Smooth muscle cell (in vitro differentiated cells): ENCODE measurements at regions not wholly inside any gene's neighbourhood (a gene's known extent, or its start where the extent isn't known, plus 50 kb on each side); places are given as distances from the start of the nearest gene placed in this dataset.

Source experiments
- DNase-seq: peaks from one replicate; lab custom pipeline; 2025; ENCODE audit not compliant: unreplicated experiment; lab: John Stamatoyannopoulos, UW
- H2AFZ ChIP-seq: fragments of 200-600 bp; sonication (generic); 2 replicates; pipeline ENCODE4 v1.6.0; 2016; ENCODE audit warnings: antibody characterized with exemption, low read depth, mild to moderate bottlenecking
- H3F3A ChIP-seq: fragments of 200-600 bp; sonication (generic); 2 replicates; pipeline ENCODE4 v1.6.0; 2017; ENCODE audit warnings: antibody characterized with exemption, low read depth
- H3K27ac ChIP-seq: fragments of 200-600 bp; sonication (generic); 2 replicates; pipeline ENCODE4 v1.5.1; 2016; ENCODE audit warnings: low read depth, mild to moderate bottlenecking
- H3K27me3 ChIP-seq: fragments of 200-600 bp; sonication (generic); 2 replicates; pipeline ENCODE4 v1.6.1; 2016; ENCODE audit warnings: low read depth, mild to moderate bottlenecking
- H3K36me3 ChIP-seq: fragments of 200-600 bp; sonication (generic); 2 replicates; pipeline ENCODE4 v1.5.1; 2016; ENCODE audit warnings: low read depth
- H3K4me1 ChIP-seq: fragments of 200-600 bp; sonication (generic); 2 replicates; pipeline ENCODE4 v1.5.1; 2016; ENCODE audit warnings: low read depth
- H3K4me2 ChIP-seq: fragments of 200-600 bp; sonication (generic); 2 replicates; pipeline ENCODE4 v1.6.0; 2016; ENCODE audit warnings: mild to moderate bottlenecking
- H3K4me3 ChIP-seq: fragments of 200-600 bp; sonication (generic); 2 replicates; pipeline ENCODE4 v1.5.1; 2016; ENCODE audit warnings: mild to moderate bottlenecking
- H3K79me2 ChIP-seq: fragments of 200-600 bp; sonication (generic); 2 replicates; pipeline ENCODE4 v1.6.0; 2016; ENCODE audit warnings: low read depth, mild to moderate bottlenecking
- H3K9ac ChIP-seq: fragments of 200-600 bp; sonication (generic); 2 replicates; pipeline ENCODE4 v1.6.0; 2016; ENCODE audit warnings: low read depth
- H3K9me3 ChIP-seq: fragments of 200-600 bp; sonication (generic); replicated peaks from 2 replicates; pipeline ENCODE4 v1.5.1; 2016; ENCODE audit warnings: low read depth
- H4K20me1 ChIP-seq: fragments of 200-600 bp; sonication (generic); 2 replicates; pipeline ENCODE4 v1.6.0; 2016; ENCODE audit warnings: low read depth
- WGBS: methylation state at CpG from one replicate; pipeline ENCODE4 v1.1.7; 2016; ENCODE audit warnings: low lambda C conversion rate; 5-methylcytosine and 5-hydroxymethylcytosine counted together
- TF ChIP-seq, protein P1 (sequence below): fragments of 200-600 bp; sonication (generic); IDR thresholded peaks from 2 replicates; pipeline ENCODE4 v1.5.1; 2017; ENCODE audit warnings: borderline replicate concordance, mild to moderate bottlenecking, antibody characterized with exemption; ENCODE audit not compliant: insufficient read depth, poor library complexity, severe bottlenecking

GRCh38 chrX:38871129-38872029 is 70.1 kb downstream of the MID1IP1 start:
- TF ChIP-seq, protein P1, sequence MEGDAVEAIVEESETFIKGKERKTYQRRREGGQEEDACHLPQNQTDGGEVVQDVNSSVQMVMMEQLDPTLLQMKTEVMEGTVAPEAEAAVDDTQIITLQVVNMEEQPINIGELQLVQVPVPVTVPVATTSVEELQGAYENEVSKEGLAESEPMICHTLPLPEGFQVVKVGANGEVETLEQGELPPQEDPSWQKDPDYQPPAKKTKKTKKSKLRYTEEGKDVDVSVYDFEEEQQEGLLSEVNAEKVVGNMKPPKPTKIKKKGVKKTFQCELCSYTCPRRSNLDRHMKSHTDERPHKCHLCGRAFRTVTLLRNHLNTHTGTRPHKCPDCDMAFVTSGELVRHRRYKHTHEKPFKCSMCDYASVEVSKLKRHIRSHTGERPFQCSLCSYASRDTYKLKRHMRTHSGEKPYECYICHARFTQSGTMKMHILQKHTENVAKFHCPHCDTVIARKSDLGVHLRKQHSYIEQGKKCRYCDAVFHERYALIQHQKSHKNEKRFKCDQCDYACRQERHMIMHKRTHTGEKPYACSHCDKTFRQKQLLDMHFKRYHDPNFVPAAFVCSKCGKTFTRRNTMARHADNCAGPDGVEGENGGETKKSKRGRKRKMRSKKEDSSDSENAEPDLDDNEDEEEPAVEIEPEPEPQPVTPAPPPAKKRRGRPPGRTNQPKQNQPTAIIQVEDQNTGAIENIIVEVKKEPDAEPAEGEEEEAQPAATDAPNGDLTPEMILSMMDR, result no peak
- no peaks in the 10 kb centered on the region for H3F3A ChIP-seq

DNA sequence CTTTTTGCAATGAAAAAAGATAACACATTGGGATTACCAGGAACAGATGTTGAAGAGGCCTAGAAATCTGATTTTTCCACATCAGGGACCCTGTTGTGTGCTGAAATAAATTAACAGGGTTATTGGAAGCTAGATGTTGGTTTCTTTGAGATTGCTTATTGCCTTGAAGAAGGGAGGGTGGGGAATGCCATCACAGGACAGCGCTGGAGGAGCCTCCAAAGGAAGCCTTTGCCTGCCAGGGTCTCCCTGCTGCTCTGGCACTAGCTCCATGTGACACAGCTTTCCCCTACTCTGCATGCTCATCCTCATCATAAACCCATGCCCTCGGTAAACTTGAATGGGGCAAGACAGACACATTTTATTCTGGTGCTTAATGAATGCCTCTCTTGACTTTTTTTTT is 76.1 kb downstream of the MID1IP1 start:
- H3K9ac ChIP-seq, result no peak overlapping the region
- no peaks in the 10 kb centered on the region for H3K9me3 ChIP-seq
- TF ChIP-seq, protein P1, result no peak
- H3F3A ChIP-seq, result no peaks in the 10 kb centered on the region
- no peak overlapping the region for H3K4me3 ChIP-seq
- H2AFZ ChIP-seq, result no peak overlapping the region
- WGBS, result 79% methylated on average over 2 of the region's 2 CpGs
- H3K4me2 ChIP-seq, result no peak overlapping the region
- DNase-seq, result no peak
- H3K4me1 ChIP-seq, result no peaks in the 10 kb centered on the region
- H3K79me2 ChIP-seq, result no peaks in the 10 kb centered on the region
- H3K27me3 ChIP-seq, result no peaks in the 10 kb centered on the region
- no peaks in the 10 kb centered on the region for H4K20me1 ChIP-seq
- no peak overlapping the region for H3K27ac ChIP-seq
- no peaks in the 10 kb centered on the region for H3K36me3 ChIP-seq

More at GRCh38 chrX:38871129-38872029, 70.1 kb downstream of the MID1IP1 start:
- H3K9ac ChIP-seq, result no peak overlapping the region
- no peaks in the 10 kb centered on the region for H3K27me3 ChIP-seq
- 55% methylated on average over 5 of the region's 5 CpGs for WGBS
- H2AFZ ChIP-seq, result no peak overlapping the region
- no peaks in the 10 kb centered on the region for H3K36me3 ChIP-seq
- no peaks in the 10 kb centered on the region for H4K20me1 ChIP-seq
- H3K4me1 ChIP-seq, result peaks cover 3% of the 10 kb centered on the region
- H3K4me2 ChIP-seq, result no peak overlapping the region
- no peak overlapping the region for H3K4me3 ChIP-seq
- H3K27ac ChIP-seq, result peak overlapping the region; percentile 49
- H3K9me3 ChIP-seq, result no peaks in the 10 kb centered on the region
- H3K79me2 ChIP-seq, result no peaks in the 10 kb centered on the region
- no peak for DNase-seq

GRCh38 chrX:38878641-38879340 is 77.5 kb downstream of the MID1IP1 start:
- Histone ChIP-seq H2AFZ (no peak overlapping the region), H3K36me3 (no peaks in the 10 kb centered on the region), H3K79me2 (no peaks in the 10 kb centered on the region), H3F3A (no peaks in the 10 kb centered on the region), H3K9me3 (no peaks in the 10 kb centered on the region), H3K9ac (no peak overlapping the region), H3K4me3 (no peak overlapping the region), H3K4me1 (no peaks in the 10 kb centered on the region), H3K27me3 (no peaks in the 10 kb centered on the region), H4K20me1 (no peaks in the 10 kb centered on the region), H3K27ac (no peak overlapping the region), H3K4me2 (no peak overlapping the region)
- DNase-seq, result no peak
- TF ChIP-seq, protein P1, result no peak
- WGBS, result 80% methylated on average over 4 of the region's 4 CpGs
